Globus pallidus (tissue), 1 donor: ENCODE measurements at regions not wholly inside any gene's neighbourhood (a gene's known extent, or its start where the extent isn't known, plus 50 kb on each side); places are given as distances from the start of the nearest gene placed in this dataset.
A peak's percentile ranks its signal among the peaks of the same experiment; 100 is the strongest.
"Not testable (repeated sequence)": the region's sequence is repeated elsewhere in the genome, so short reads cannot be mapped to it uniquely, and the experiment has no call there.

Source experiments
- DNase-seq: peaks from one replicate; pipeline ENCODE4 v3.0.0-alpha.2; 2015; ENCODE audit warnings: low spot score

DNA sequence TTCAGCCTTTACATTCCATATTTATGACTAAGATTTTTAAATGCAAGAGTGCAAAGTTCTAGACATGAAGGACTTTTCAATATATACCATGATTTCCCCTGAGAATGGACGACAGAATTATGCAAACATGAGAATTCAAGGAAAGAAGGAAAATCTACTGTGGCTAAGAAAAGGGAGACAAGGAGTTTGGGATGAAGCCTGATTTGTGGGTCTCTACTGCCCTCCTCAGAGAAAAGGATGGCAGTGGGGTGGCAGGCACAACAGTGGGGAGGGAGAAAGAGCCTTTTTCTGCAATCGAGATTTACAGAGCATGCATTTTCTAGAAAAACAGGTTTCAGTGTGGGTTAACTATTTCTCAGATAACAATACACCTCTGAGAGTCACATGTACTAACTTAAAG lies 466.9 kb upstream of the NRSN1 start:
- peak; percentile 69 for DNase-seq

- no peak for DNase-seq
Measured at GRCh38 chr6:23661549-23661948, 464.5 kb upstream of the NRSN1 start.

DNA sequence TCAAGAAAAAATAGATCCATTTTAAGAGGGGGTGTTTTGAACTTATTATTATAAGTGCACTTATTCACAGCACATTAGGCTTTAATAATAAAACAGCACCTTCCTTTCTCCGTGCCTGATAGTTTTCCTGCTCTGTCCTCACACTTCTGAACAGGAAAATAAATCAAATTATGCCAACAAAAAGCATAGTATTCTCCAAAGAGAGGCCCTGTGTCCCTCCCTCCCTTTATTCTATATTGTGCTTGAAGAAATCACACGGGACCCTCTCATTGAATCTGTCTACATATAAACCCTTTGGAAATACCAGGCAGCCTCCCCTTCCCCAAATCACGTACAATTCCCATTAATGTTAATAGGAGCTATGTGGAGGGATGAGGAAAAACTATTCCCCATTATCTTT lies 462.9 kb upstream of the NRSN1 start:
- DNase-seq, result no peak

DNA sequence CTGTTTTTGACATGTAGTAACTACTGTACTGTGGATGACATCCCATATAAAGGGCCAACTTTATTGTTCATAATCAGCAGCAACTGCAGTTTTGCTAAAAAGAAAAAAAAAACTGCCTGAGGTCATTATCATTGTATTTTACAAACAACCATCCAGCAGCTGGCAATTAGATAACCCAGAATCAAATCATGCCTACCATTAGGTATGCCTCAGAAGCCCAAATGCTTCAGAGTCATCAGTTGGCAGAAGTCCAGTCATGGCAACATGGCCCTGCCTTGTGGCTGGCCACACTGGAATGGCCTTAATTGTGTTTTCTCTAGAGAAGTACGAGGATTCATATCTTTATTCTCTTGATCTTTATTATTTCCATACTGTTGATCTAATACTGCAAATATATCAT lies 462.4 kb upstream of the NRSN1 start:
- DNase-seq, result no peak

GRCh38 chr6:23665911-23666310 lies 460.1 kb upstream of the NRSN1 start:
- not testable (repeated sequence) for DNase-seq

DNA sequence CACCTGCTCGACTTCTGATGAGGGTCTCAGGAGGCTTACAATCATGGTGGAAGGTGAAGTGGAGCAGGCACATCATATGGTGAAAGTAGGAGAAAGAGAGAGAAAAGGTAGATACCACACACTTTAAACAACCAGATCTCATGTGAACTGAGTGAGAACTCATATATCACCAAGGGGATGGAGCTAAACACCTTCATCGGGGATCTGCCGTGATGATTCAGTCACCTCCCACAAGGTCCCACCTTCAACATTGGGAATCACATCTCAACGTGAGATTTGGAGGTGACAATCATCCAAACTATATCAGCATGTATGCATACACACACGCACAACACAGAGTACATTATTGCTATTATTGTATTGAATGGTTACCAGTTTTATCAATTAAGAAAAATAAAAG lies 453.3 kb upstream of the NRSN1 start:
- DNase-seq, result no peak

- no peak for DNase-seq
Measured at GRCh38 chr6:23678626-23679025, 447.4 kb upstream of the NRSN1 start.

GRCh38 chr6:23681743-23682142 lies 444.3 kb upstream of the NRSN1 start:
- DNase-seq, result no peak

DNA sequence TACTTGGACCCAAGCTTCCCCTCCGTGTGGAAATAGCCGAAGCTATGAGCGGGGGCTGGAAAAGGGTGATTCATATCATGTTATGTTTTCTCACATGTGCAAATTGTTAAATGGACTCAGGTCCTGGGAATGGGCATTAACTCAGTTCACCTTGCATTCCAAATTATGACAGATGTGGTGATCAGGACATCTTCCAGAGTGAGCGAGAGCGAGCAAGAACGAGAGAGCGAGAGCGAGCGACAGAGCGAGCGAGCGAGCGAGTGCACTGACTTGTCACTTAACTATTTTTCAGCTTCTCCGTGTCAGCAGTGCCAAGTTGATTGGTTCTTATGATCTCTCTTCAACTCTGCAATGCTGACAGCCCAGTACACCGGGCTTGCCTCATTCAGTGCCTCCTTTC lies 437.4 kb upstream of the NRSN1 start:
- DNase-seq, result no peak

DNA sequence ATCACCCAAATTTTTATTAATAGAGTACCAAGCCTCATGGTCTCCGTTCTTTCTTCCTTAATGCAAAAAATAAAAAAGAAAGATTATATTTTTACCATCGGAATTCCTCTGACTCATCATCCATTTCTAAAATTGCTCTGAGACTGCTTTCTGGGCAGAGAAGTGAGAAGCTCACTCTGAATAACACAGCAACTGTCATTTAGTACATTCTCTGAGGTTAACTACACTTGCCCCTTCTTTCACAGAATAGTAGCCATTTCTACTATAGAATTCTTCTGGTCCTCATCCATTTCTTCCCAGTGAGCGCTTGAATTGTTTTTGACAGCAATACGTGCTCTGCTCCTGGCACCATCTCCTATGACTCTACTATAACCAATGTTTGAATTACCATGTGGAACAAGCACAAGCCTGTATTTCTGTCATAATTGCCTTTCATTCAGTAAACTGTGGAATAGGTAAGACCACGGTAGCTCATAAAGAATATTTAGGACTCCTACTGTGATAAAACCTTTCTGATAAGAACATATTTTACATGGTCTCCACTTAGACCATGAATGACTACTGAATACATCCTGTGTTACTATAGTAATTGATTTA lies 435.5 kb upstream of the NRSN1 start:
- no peak for DNase-seq

- no peak for DNase-seq
Measured at GRCh38 chr6:23692184-23692583, 433.8 kb upstream of the NRSN1 start.

- DNase-seq, result no peak
Measured at GRCh38 chr6:23696992-23697391, 429.0 kb upstream of the NRSN1 start.

DNA sequence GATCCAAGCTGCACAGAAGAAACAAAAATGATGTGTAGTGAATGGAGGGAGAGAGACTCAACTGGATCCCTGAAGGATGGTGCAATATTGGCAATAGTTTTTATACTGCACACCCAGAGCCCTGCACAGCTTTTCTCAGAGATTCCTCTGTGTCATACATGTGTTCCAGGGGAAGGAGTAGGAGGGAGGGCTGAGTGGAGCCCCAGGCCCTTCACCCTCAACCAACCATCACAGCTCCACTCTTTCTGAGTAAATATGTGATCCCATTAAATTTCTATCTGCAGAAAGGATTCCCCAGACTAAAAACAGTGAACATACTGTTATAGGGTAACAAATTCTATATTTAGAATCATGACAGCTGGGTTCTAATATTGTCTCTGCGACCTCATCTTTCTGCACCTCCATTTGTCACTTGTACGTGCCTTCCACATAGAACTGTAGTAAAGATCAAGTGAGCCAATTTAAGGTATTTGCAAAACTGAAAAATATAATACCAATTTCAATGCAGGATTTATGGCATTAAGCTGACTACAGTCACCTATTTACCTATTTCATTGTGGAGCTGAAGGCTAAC lies 421.4 kb upstream of the NRSN1 start:
- DNase-seq, result no peak

DNA sequence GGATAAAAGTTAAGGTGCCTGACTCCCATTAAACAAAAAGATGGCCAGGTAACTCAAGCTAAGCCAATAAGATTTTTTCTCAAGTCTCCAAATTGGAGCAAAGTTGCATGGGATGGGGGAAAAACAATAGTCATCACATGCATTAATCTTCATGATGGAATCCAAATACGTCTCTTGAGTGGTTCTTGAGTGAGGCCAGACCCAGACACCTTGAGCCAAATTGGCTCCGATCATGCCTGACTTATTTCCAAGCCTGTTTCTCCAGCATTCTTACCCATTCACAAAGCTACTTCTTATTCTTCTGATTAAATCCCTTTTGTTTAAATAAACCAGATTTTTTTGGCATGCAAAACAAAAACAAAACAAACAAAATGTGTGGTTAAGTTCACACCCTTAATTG lies 420.3 kb upstream of the NRSN1 start:
- DNase-seq, result no peak

GRCh38 chr6:23712756-23713155 lies 413.3 kb upstream of the NRSN1 start:
- DNase-seq, result no peak

- DNase-seq, result no peak
Measured at GRCh38 chr6:23713211-23713610, 412.8 kb upstream of the NRSN1 start.

- DNase-seq, result no peak
Measured at GRCh38 chr6:23728707-23729106, 397.3 kb upstream of the NRSN1 start.

DNA sequence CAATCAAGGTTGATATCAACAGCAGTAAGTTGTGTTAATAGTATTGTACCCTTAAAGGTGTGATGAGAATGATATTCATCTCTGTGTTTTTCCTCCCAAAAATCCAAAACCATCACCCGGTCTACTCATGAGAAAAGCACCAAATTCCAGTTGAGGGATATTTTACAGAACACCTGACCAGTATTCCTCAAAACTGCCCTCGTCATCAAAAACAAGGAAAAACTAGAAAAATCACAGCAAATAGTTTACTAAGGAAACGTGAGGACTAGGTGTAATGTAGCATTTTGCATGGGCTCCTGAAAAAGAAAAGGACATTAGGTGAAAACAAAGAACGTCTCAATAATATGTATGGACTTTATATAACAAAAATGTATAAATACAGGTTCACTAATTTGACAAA lies 394.4 kb upstream of the NRSN1 start:
- no peak for DNase-seq

DNA sequence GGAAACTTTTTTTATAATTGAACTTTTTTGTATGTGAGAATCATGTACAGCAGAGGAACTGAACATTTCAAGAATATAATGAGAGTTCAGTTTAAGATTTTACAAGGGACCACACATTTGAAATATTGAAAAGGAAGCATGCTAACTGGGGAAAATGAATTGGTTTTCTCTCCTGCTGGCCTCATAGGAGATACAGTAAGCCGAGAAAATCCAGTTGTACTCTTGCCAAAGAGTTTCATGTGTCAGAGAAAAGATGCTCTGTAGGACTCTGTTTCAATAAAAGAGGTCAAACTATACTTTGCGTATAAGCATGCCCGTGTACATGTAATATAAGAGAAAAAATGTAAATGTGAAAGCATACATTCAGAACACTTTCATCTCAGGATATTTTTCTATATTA lies 393.5 kb upstream of the NRSN1 start:
- no peak for DNase-seq

DNA sequence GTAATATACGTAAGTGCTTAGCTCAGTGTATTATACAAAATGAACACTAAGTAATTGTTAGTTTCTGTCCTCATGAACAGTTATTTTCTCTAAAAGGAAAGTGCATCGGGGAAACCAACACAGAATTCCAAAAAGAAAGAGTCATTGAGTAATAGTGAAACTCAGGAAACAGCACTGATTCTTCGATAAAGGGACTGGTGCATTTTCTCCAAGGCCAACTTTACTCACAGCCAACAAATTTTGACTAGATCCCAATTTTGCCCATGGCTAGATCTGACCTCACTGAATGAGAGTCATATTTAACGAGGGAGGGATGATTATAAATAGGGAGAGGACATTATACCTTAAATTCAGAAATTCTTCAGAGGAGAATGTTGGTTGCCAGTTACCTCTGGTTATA lies 390.9 kb upstream of the NRSN1 start:
- peak; percentile 5 for DNase-seq

DNA sequence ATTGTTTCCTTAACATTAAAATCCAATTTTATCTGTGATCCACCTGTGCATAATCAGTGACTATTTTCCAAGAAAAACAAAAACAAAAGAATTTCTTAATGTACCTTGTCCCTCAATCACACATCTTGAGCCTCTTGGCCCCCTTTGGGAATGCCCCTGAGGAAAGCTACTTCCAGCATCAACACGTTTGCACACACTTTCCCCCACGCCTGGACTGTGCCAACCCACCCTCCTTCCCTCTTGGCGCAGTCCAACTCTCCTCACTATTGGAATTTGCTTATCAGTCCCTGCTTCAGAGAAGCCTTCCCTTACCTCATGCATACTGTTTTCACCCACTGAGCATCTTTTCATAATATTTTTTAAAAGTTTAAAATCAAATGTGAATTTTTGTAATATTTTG lies 389.4 kb upstream of the NRSN1 start:
- no peak for DNase-seq

DNA sequence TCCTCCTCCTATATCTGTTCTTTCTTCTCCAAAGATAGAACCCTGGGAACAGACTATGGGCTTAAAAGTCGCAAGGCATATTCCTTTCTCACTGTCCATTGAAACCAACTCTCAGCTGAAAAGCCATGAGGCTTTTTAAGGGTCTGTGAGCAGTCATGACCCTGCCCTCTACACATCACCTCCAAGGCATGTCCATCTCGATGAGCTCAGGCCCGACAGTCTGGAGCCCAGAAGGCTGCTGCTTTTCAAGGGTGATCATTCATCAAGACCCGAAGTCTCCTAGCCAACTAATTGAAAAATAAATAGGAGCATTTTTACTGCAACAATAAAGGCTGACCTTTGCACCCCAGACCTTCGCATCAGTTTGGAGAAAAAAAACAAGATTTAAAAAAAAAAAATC lies 378.8 kb upstream of the NRSN1 start:
- no peak for DNase-seq

DNA sequence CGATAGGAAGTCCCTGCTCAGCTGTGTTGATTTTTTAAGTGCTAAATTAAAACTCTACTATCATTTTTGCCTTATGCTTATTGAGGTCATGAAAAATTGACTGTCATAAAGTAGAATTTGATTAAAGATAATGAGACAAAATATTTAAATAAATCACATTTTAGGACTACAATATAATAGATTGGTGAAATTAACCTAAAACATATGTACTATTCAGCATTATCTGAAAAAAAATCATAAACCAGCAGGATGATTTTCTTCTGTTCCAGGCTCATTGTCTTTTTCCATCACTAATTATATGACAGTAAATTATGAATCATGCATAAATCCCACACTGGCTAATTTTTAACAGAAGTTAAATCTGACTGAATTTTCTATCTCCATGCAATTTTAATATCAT lies 373.6 kb upstream of the NRSN1 start:
- DNase-seq, result no peak

DNA sequence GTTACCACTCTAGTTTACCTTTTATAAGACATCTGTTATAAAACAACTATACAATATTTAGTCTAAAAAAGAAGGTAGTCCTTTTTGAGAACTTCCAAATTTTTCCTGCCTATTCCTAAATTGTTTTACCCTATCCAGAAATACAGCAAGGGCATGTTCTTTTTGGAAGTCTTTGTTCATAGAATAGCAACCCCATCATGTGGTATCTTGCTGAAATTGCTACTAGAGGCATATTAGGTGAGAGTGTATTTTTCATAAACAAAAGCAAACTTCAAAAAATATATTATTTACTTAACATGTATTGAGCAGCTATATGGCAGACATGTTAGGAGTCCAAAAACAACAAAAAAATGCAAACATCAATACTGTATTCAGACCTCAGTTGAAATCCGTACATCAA lies 371.8 kb upstream of the NRSN1 start:
- DNase-seq, result no peak

DNA sequence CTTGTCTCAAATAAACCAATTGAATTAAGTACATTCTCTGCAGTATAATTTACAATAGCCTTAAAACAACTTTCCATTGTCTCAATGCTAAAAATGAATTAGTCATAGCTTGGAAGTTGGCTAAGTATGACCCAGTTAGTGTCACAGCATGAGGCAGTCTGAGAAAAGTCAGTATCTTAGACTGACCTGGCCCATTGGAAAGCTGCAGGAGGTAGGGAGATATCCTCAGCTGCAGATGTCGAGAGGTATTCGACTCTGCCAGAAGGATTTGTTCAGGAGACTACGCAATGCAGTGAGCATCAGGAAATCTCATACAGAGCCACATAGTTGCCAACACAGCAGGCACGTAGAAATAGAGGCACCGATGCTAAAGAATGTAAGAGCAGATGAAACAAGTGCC lies 350.9 kb upstream of the NRSN1 start:
- no peak for DNase-seq
